ENCODE measurements at regions not wholly inside any gene's neighbourhood (a gene's known extent, or its start where the extent isn't known, plus 50 kb on each side); places are given as distances from the start of the nearest gene placed in this dataset.

DNA sequence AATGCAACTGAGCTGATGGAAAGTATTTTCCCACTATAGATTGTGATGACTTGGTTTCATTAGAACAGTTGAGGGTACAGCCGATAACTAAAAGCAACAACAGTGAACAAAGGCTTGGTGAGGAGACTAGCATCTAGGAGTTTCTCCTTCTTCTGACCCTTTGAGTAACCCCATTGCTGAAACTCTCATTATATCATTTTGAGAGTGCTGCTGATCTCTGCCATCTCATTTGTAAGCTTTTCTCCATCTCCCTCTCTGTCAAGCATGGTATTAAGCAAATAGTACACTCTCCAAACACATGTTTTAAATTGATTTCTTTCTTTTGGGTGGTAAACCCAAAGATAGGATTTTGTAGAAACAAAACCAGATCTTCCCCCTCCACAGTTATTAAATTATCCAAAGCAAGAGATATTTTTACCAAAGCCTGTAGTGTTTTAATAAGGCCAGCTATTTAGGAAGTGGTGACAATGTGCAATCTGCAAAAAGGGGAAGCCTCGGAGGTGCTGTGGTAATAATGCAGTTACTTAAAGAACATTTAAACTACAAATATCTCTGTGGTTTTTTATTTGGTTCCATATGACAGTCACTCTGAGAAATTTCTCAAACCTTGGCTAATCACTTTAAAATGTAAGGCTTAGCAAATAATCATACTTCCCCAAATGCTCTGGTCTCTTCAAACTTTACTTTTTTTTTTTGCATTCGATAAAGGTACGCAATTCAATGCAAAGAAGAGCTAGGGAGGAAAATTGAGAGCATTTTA lies 287.5 kb downstream of the HLX start:
- Histone ChIP-seq H3K36me3 (replicated peaks in 1 of 2; ENCODE audit: control insufficient read depth in 1 of 2, insufficient read depth in 2 of 2, low read length in 1 of 2) (no peaks in the 10 kb centered on the region), H4K20me1 (ENCODE audit: insufficient read depth) (no peaks in the 10 kb centered on the region), H2AFZ (ENCODE audit: low read depth) (peak overlapping the region; percentile 58), H3K9me2 (no peaks in the 10 kb centered on the region), H3K27me3 (ENCODE audit: insufficient read depth) (no peaks in the 10 kb centered on the region), H3K4me1 (ENCODE audit: control insufficient read depth in 1 of 2, insufficient read depth in 2 of 2, low read depth in 1 of 2, low read length in 1 of 2) (peaks cover 27 to 37% of the 10 kb centered on the region in 2 experiments), H3K9me3 (0 out of 2 replicates have a peak, but pooled peaks cover 2% of the 10 kb centered on the region), H3K4me2 (peak overlapping the region; percentile 17; the same call in 1 of the 2 replicates), H3K79me2 (ENCODE audit: insufficient read depth) (no peaks in the 10 kb centered on the region), H3K4me3 (ENCODE audit: low read depth in 2 of 2, low read length in 1 of 2) (no peak overlapping the region), H3K9ac (no peak overlapping the region), H3K27ac (ENCODE audit: low read depth in 2 of 2, low read length in 1 of 2) (peak overlapping the region; percentile 84 to 97), H3F3A (replicated peaks; ENCODE audit: insufficient read depth) (peaks cover 14% of the 10 kb centered on the region)
- no peak for DNase-seq
- no peak for TF ChIP-seq SMC3 (IDR thresholded peaks at IDR 0.05; ENCODE audit: low read depth, low read length)
- TF ChIP-seq EP300 (IDR thresholded peaks at IDR 0.05; ENCODE audit: borderline replicate concordance in 1 of 2, low read depth in 1 of 2, low read length in 1 of 2) = 0 out of 4 replicates have a peak, but pooled peaks of 1 of the 2 experiments have one; percentile 6
- ChIA-PET POLR2A (no interaction called here), CTCF (interaction anchor here (0.7 to 1.8 kb wide), 5 partner anchors 11 to 97 kb away, joined by 3 to 6 read pairs (median 3); no protein-coding TSS in a partner anchor)
- WGBS (ENCODE audit: low lambda C conversion rate) = 86% methylated on average over 4 of the region's 4 CpGs

DNA sequence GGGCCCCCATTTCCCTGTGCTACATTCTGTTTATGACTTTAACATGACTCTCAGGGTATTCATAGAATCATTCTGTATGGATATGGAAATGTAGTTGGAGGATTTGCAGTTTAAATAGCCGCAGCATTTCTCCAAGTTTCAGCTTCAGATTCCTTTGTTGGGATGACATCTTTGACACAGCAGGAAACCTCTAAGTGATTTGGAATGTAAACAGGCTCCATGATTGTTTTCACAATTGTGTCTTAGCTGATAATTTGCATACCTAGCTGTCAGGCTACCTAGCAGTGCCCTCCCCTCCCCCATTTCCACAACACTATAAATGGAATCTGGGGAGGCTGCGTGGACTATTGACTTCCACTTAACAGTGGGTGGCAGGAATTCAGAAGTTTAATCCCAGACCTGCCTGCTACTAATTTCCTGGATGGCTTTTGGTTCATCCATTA lies 290.2 kb downstream of the HLX start:
- H4K20me1 ChIP-seq (ENCODE audit: insufficient read depth) = no peaks in the 10 kb centered on the region
- TF ChIP-seq FOXJ3 (CRISPR knock-in tag; IDR thresholded peaks at IDR 0.05) (no peak), RFX5 (IDR thresholded peaks at IDR 0.05; ENCODE audit: low read length) (no peak), POLR2AphosphoS5 (IDR thresholded peaks at IDR 0.05; ENCODE audit: low read depth, low read length) (no peak), TEAD4 (IDR thresholded peaks at IDR 0.05; ENCODE audit: borderline replicate concordance, insufficient read depth) (no peak), RCOR1 (IDR thresholded peaks at IDR 0.05; ENCODE audit: low read length) (no peak), JUND (IDR thresholded peaks at IDR 0.05) (no peak), ELF1 (IDR thresholded peaks at IDR 0.05) (no peak), SIN3A (IDR thresholded peaks at IDR 0.05; ENCODE audit: borderline replicate concordance, low read depth, low read length) (no peak), GATA2 (CRISPR knock-in tag; IDR thresholded peaks at IDR 0.05) (no peak), GABPA (IDR thresholded peaks at IDR 0.05; ENCODE audit: low read depth) (no peak), YY1 (IDR thresholded peaks at IDR 0.05; ENCODE audit: low read depth) (no peak), NRF1 (IDR thresholded peaks at IDR 0.05; ENCODE audit: low read depth, low read length) (no peak), RAD21 (IDR thresholded peaks at IDR 0.05; ENCODE audit: low read length) (no peak)
- TF ChIP-seq, protein P1, sequence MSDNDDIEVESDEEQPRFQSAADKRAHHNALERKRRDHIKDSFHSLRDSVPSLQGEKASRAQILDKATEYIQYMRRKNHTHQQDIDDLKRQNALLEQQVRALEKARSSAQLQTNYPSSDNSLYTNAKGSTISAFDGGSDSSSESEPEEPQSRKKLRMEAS (IDR thresholded peaks at IDR 0.05; ENCODE audit: low read depth) = no peak
- TF ChIP-seq, protein P2, sequence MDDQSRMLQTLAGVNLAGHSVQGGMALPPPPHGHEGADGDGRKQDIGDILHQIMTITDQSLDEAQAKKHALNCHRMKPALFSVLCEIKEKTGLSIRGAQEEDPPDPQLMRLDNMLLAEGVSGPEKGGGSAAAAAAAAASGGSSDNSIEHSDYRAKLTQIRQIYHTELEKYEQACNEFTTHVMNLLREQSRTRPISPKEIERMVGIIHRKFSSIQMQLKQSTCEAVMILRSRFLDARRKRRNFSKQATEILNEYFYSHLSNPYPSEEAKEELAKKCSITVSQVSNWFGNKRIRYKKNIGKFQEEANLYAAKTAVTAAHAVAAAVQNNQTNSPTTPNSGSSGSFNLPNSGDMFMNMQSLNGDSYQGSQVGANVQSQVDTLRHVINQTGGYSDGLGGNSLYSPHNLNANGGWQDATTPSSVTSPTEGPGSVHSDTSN (IDR thresholded peaks at IDR 0.05) = no peak
- TF ChIP-seq, protein P3, sequence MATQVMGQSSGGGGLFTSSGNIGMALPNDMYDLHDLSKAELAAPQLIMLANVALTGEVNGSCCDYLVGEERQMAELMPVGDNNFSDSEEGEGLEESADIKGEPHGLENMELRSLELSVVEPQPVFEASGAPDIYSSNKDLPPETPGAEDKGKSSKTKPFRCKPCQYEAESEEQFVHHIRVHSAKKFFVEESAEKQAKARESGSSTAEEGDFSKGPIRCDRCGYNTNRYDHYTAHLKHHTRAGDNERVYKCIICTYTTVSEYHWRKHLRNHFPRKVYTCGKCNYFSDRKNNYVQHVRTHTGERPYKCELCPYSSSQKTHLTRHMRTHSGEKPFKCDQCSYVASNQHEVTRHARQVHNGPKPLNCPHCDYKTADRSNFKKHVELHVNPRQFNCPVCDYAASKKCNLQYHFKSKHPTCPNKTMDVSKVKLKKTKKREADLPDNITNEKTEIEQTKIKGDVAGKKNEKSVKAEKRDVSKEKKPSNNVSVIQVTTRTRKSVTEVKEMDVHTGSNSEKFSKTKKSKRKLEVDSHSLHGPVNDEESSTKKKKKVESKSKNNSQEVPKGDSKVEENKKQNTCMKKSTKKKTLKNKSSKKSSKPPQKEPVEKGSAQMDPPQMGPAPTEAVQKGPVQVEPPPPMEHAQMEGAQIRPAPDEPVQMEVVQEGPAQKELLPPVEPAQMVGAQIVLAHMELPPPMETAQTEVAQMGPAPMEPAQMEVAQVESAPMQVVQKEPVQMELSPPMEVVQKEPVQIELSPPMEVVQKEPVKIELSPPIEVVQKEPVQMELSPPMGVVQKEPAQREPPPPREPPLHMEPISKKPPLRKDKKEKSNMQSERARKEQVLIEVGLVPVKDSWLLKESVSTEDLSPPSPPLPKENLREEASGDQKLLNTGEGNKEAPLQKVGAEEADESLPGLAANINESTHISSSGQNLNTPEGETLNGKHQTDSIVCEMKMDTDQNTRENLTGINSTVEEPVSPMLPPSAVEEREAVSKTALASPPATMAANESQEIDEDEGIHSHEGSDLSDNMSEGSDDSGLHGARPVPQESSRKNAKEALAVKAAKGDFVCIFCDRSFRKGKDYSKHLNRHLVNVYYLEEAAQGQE (IDR thresholded peaks at IDR 0.05; ENCODE audit: low read depth, low read length) = no peak
- 0 out of 2 replicates have a peak, but pooled peaks cover 5% of the 10 kb centered on the region for H3K9me3 ChIP-seq
- H3K36me3 ChIP-seq (replicated peaks in 1 of 2; ENCODE audit: control insufficient read depth in 1 of 2, insufficient read depth in 2 of 2, low read length in 1 of 2) = no peaks in the 10 kb centered on the region
- H3K9me2 ChIP-seq = no peaks in the 10 kb centered on the region
- no peak overlapping the region for H3K4me2 ChIP-seq
- H3K4me3 ChIP-seq (ENCODE audit: low read depth in 2 of 2, low read length in 1 of 2) = no peak overlapping the region
- no peaks in the 10 kb centered on the region for H3K79me2 ChIP-seq (ENCODE audit: insufficient read depth)
- H3F3A ChIP-seq (replicated peaks; ENCODE audit: insufficient read depth) = peaks cover 14% of the 10 kb centered on the region
- no peaks in the 10 kb centered on the region for H3K27me3 ChIP-seq (ENCODE audit: insufficient read depth)
- WGBS (ENCODE audit: low lambda C conversion rate) = 100% methylated on average over 2 of the region's 2 CpGs
- ChIA-PET POLR2A (no interaction called here), CTCF (interaction anchor here (1.3 kb wide), 1 partner anchor 34 kb away, joined by 3 read pairs; no protein-coding TSS in a partner anchor)
- H3K4me1 ChIP-seq (ENCODE audit: control insufficient read depth in 1 of 2, insufficient read depth in 2 of 2, low read depth in 1 of 2, low read length in 1 of 2) = peaks cover 13 to 37% of the 10 kb centered on the region in 2 experiments; a peak in 3 of 4 replicates
- peak overlapping the region in 1 of 2 experiments; percentile 24; a peak in 1 of 4 replicates for H3K27ac ChIP-seq (ENCODE audit: low read depth in 2 of 2, low read length in 1 of 2)
- no peak overlapping the region for H2AFZ ChIP-seq (ENCODE audit: low read depth)
- no peak for DNase-seq
- H3K9ac ChIP-seq = no peak overlapping the region
